ENCODE measurements at regions not wholly inside any gene's neighbourhood (a gene's known extent, or its start where the extent isn't known, plus 50 kb on each side); places are given as distances from the start of the nearest gene placed in this dataset.

GRCh38 chr2:17271416-17271815 lies 246.8 kb downstream of the RAD51AP2 start:
- FAIRE-seq (no peak), DNase-seq (ENCODE audit: insufficient read length) (no peak)
- no peak for TF ChIP-seq POLR2A (IDR thresholded peaks at IDR 0.05; ENCODE audit: low read depth, low read length)
- no peak for TF ChIP-seq TAF1 (IDR thresholded peaks at IDR 0.05; ENCODE audit: borderline replicate concordance, low read depth, low read length)
- no peak for TF ChIP-seq POLR2AphosphoS5 (IDR thresholded peaks at IDR 0.05; ENCODE audit: low read depth, low read length)

GRCh38 chr2:17270894-17271293 lies 247.3 kb downstream of the RAD51AP2 start:
- FAIRE-seq (peak; percentile 44), DNase-seq (ENCODE audit: insufficient read length) (no peak)
- TF ChIP-seq TAF1 (IDR thresholded peaks at IDR 0.05; ENCODE audit: borderline replicate concordance, low read depth, low read length), result no peak
- no peak for TF ChIP-seq POLR2A (IDR thresholded peaks at IDR 0.05; ENCODE audit: low read depth, low read length)
- TF ChIP-seq POLR2AphosphoS5 (IDR thresholded peaks at IDR 0.05; ENCODE audit: low read depth, low read length), result no peak

GRCh38 chr2:17263570-17263968 lies 254.7 kb downstream of the RAD51AP2 start:
- no peak for DNase-seq (ENCODE audit: insufficient read length)
- no peak for FAIRE-seq
- no peak for TF ChIP-seq POLR2A (IDR thresholded peaks at IDR 0.05; ENCODE audit: low read depth, low read length)
- no peak for TF ChIP-seq POLR2AphosphoS5 (IDR thresholded peaks at IDR 0.05; ENCODE audit: low read depth, low read length)
- no peak for TF ChIP-seq TAF1 (IDR thresholded peaks at IDR 0.05; ENCODE audit: borderline replicate concordance, low read depth, low read length)

- FAIRE-seq (no peak), DNase-seq (ENCODE audit: insufficient read length) (no peak)
- no peak for TF ChIP-seq TAF1 (IDR thresholded peaks at IDR 0.05; ENCODE audit: borderline replicate concordance, low read depth, low read length)
- TF ChIP-seq POLR2AphosphoS5 (IDR thresholded peaks at IDR 0.05; ENCODE audit: low read depth, low read length), result no peak
- TF ChIP-seq POLR2A (IDR thresholded peaks at IDR 0.05; ENCODE audit: low read depth, low read length), result no peak
These were observed 255.2 kb downstream of the RAD51AP2 start for GRCh38 chr2:17262854-17263569.

- TF ChIP-seq POLR2AphosphoS5 (IDR thresholded peaks at IDR 0.05; ENCODE audit: low read depth, low read length) (no peak), TAF1 (IDR thresholded peaks at IDR 0.05; ENCODE audit: borderline replicate concordance, low read depth, low read length) (no peak), POLR2A (IDR thresholded peaks at IDR 0.05; ENCODE audit: low read depth, low read length) (no peak)
- no peak for FAIRE-seq
- no peak for DNase-seq (ENCODE audit: insufficient read length)
These were observed 258.6 kb downstream of the RAD51AP2 start for GRCh38 chr2:17259613-17260012.

- DNase-seq (ENCODE audit: insufficient read length) (no peak), FAIRE-seq (no peak)
- TF ChIP-seq POLR2A (IDR thresholded peaks at IDR 0.05; ENCODE audit: low read depth, low read length), result no peak
- no peak for TF ChIP-seq TAF1 (IDR thresholded peaks at IDR 0.05; ENCODE audit: borderline replicate concordance, low read depth, low read length)
- TF ChIP-seq POLR2AphosphoS5 (IDR thresholded peaks at IDR 0.05; ENCODE audit: low read depth, low read length), result no peak
These were observed 259.4 kb downstream of the RAD51AP2 start for GRCh38 chr2:17258861-17259260.

- TF ChIP-seq TAF1 (IDR thresholded peaks at IDR 0.05; ENCODE audit: borderline replicate concordance, low read depth, low read length) (no peak), POLR2AphosphoS5 (IDR thresholded peaks at IDR 0.05; ENCODE audit: low read depth, low read length) (no peak), POLR2A (IDR thresholded peaks at IDR 0.05; ENCODE audit: low read depth, low read length) (no peak)
- DNase-seq (ENCODE audit: insufficient read length) (no peak), FAIRE-seq (no peak)
These were observed 260.9 kb downstream of the RAD51AP2 start for GRCh38 chr2:17257189-17257909.

- DNase-seq (ENCODE audit: insufficient read length), result no peak
- no peak for FAIRE-seq
- TF ChIP-seq POLR2A (IDR thresholded peaks at IDR 0.05; ENCODE audit: low read depth, low read length), result no peak
- TF ChIP-seq TAF1 (IDR thresholded peaks at IDR 0.05; ENCODE audit: borderline replicate concordance, low read depth, low read length), result no peak
- TF ChIP-seq POLR2AphosphoS5 (IDR thresholded peaks at IDR 0.05; ENCODE audit: low read depth, low read length), result no peak
These were observed 263.2 kb downstream of the RAD51AP2 start for GRCh38 chr2:17255071-17255470.

- DNase-seq (ENCODE audit: insufficient read length) (no peak), FAIRE-seq (no peak)
- TF ChIP-seq POLR2AphosphoS5 (IDR thresholded peaks at IDR 0.05; ENCODE audit: low read depth, low read length), result no peak
These were observed 263.8 kb downstream of the RAD51AP2 start for GRCh38 chr2:17254421-17254820.

GRCh38 chr2:17252258-17252657 lies 266.0 kb downstream of the RAD51AP2 start:
- no peak for DNase-seq (ENCODE audit: insufficient read length)
- no peak for TF ChIP-seq TAF1 (IDR thresholded peaks at IDR 0.05; ENCODE audit: borderline replicate concordance, low read depth, low read length)
- TF ChIP-seq POLR2A (IDR thresholded peaks at IDR 0.05; ENCODE audit: low read depth, low read length), result no peak
- no peak for TF ChIP-seq POLR2AphosphoS5 (IDR thresholded peaks at IDR 0.05; ENCODE audit: low read depth, low read length)
- no peak for FAIRE-seq

- no peak for FAIRE-seq
- no peak for DNase-seq (ENCODE audit: insufficient read length)
- no peak for TF ChIP-seq POLR2A (IDR thresholded peaks at IDR 0.05; ENCODE audit: low read depth, low read length)
- no peak for TF ChIP-seq TAF1 (IDR thresholded peaks at IDR 0.05; ENCODE audit: borderline replicate concordance, low read depth, low read length)
- TF ChIP-seq POLR2AphosphoS5 (IDR thresholded peaks at IDR 0.05; ENCODE audit: low read depth, low read length), result no peak
These were observed 267.1 kb downstream of the RAD51AP2 start for GRCh38 chr2:17251171-17251570.

- DNase-seq (ENCODE audit: insufficient read length), result no peak
- no peak for FAIRE-seq
- TF ChIP-seq POLR2A (IDR thresholded peaks at IDR 0.05; ENCODE audit: low read depth, low read length) (no peak), POLR2AphosphoS5 (IDR thresholded peaks at IDR 0.05; ENCODE audit: low read depth, low read length) (no peak), TAF1 (IDR thresholded peaks at IDR 0.05; ENCODE audit: borderline replicate concordance, low read depth, low read length) (no peak)
These were observed 269.0 kb downstream of the RAD51AP2 start for GRCh38 chr2:17249249-17249648.

All from GM12892 (cell line).